Colonic mucosa (tissue), 4 donors: ENCODE measurements at regions not wholly inside any gene's neighbourhood (a gene's known extent, or its start where the extent isn't known, plus 50 kb on each side); places are given as distances from the start of the nearest gene placed in this dataset.

Source experiments
- DNase-seq: peaks from one replicate; pipeline ENCODE4 v3.0.0-alpha.2; 2020
- H3K27ac ChIP-seq: fragments of 200-600 bp; one replicate; pipeline ENCODE4 v1.8.0; 2021
- H3K27me3 ChIP-seq: fragments of 200-600 bp; one replicate; pipeline ENCODE4 v1.8.0; 2021
- H3K36me3 ChIP-seq: fragments of 200-600 bp; one replicate; pipeline ENCODE4 v1.8.0; 2021
- H3K4me1 ChIP-seq: fragments of 200-600 bp; one replicate; pipeline ENCODE4 v1.8.0; 2021; ENCODE audit warnings: mild to moderate bottlenecking
- H3K4me3 ChIP-seq: fragments of 200-600 bp; one replicate; pipeline ENCODE4 v1.8.0; 2021
- H3K9ac ChIP-seq, 2 donors: one replicate each; pipeline ENCODE4 v1.7.0; 2013; ENCODE audit warnings: control low read depth in 2 of 2, low read depth in 2 of 2, low read length in 2 of 2
- H3K9me3 ChIP-seq: fragments of 200-600 bp; one replicate; pipeline ENCODE4 v1.8.0; 2021
- intact Hi-C: fragments of 100-400 bp; cut with DNase I; formaldehyde crosslinking; loops from one replicate; pipeline ENCODE4 v1.14.1; 2022
- TF ChIP-seq, protein P1 (sequence below): fragments of 200-600 bp; IDR thresholded peaks from one replicate; pipeline ENCODE4 v1.8.0; 2022; ENCODE audit warnings: antibody characterized with exemption, mild to moderate bottlenecking
- donor health status: healthy.
- donor health status: DM: no; HTN: no; CAD: no.
- donor health status: DM: no; HTN: no; CAD: no.

DNA sequence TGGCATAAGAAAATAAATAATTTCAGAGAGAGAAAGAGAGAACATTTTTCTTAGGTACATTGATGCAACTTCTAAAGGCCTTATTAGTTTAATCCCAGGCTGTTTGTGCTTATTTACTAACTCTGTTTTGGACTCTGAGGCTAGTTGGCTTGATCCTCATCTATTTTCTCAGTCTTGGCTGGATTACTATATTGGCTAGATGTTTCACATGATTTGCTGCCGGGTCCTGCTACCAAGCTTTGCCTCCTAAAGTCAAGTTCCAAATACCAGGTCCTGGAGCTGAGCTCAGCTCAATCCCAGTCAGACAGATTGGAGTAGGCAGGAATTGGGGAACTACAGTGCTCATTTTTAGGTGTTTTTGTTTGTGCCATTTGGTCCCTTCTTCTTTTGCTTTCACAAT lies 340.8 kb downstream of the BCAT1 start:
- H3K4me3 ChIP-seq: no peak overlapping the region
- H3K9me3 ChIP-seq: no peaks in the 10 kb centered on the region
- TF ChIP-seq, protein P1, sequence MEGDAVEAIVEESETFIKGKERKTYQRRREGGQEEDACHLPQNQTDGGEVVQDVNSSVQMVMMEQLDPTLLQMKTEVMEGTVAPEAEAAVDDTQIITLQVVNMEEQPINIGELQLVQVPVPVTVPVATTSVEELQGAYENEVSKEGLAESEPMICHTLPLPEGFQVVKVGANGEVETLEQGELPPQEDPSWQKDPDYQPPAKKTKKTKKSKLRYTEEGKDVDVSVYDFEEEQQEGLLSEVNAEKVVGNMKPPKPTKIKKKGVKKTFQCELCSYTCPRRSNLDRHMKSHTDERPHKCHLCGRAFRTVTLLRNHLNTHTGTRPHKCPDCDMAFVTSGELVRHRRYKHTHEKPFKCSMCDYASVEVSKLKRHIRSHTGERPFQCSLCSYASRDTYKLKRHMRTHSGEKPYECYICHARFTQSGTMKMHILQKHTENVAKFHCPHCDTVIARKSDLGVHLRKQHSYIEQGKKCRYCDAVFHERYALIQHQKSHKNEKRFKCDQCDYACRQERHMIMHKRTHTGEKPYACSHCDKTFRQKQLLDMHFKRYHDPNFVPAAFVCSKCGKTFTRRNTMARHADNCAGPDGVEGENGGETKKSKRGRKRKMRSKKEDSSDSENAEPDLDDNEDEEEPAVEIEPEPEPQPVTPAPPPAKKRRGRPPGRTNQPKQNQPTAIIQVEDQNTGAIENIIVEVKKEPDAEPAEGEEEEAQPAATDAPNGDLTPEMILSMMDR: no peak
- no peak for DNase-seq
- intact Hi-C loops: no loop called here
- H3K9ac ChIP-seq: no peak overlapping the region
- no peaks in the 10 kb centered on the region for H3K36me3 ChIP-seq
- H3K27me3 ChIP-seq: no peaks in the 10 kb centered on the region
- no peaks in the 10 kb centered on the region for H3K4me1 ChIP-seq
- no peak overlapping the region for H3K27ac ChIP-seq

DNA sequence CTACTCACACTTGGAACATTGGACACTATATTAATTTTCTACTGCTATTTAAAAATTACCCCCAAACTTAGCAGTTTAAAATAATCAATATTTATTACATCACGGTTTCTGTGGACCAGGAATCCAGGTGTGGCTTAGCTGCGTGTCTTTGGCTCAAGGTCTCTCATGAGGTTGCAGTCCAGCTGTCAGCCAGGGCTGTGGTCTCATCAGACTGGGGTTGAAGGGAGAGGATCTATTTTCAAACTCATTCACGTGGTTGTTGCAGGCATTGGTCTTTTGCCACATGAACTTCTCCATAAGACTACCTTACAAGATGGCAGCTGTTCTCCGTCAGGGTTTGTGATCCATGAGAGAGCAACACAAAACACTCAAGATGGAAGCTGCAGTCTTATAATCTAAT lies 343.0 kb downstream of the BCAT1 start:
- intact Hi-C loops: no loop called here

DNA sequence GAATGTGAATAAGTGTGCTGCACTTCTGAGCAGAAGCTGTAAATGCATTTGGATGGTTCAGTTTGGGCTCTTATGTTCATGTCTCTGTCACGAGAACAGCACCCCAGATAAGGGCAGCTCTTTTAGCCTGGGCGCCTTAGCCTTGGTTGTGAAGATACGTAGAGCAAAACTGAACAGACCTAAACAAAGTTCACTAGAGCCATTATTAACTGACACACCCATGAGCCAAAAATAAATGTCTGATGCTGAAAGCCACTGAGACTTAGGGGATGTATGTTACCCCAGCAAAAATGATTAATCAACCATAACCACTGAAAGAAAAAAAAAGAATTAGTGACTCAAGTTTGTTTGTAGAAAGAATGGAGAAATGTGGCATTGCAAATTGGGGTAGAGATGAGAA lies 343.4 kb downstream of the BCAT1 start:
- Histone ChIP-seq H3K9me3 (no peaks in the 10 kb centered on the region), H3K27me3 (no peaks in the 10 kb centered on the region), H3K4me3 (no peak overlapping the region), H3K27ac (no peak overlapping the region), H3K9ac (no peak overlapping the region), H3K36me3 (no peaks in the 10 kb centered on the region), H3K4me1 (no peaks in the 10 kb centered on the region)
- DNase-seq: no peak
- intact Hi-C loops: no loop called here
- TF ChIP-seq, protein P1: no peak

More for the DNA sequence above, 343.0 kb downstream of the BCAT1 start:
- H3K27ac ChIP-seq: no peak overlapping the region
- H3K4me1 ChIP-seq: no peaks in the 10 kb centered on the region
- H3K36me3 ChIP-seq: no peaks in the 10 kb centered on the region
- no peak for DNase-seq
- no peaks in the 10 kb centered on the region for H3K9me3 ChIP-seq
- TF ChIP-seq, protein P1: no peak
- H3K4me3 ChIP-seq: no peak overlapping the region
- H3K9ac ChIP-seq: no peak overlapping the region
- H3K27me3 ChIP-seq: no peaks in the 10 kb centered on the region

DNA sequence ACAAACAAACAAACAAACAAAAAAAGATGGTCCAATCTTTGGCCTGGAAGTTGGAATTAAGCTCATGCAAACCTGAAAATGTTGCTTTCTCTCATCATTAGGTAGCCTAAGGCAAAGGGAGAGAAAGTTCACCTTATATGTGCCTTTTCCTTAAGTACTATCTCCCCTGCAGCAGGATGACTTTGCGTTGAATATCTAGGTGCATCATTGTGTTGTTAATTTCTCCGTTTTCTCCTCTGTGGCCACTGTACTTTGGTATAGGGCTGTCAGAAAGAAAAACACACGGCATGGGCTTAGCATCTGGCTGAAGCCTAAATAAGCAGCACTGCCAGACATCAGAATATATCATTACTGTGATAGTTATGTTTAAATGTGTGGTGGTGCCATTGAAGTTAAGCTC lies 345.5 kb downstream of the BCAT1 start:
- Histone ChIP-seq H3K27me3 (no peaks in the 10 kb centered on the region), H3K36me3 (no peaks in the 10 kb centered on the region), H3K4me3 (no peak overlapping the region), H3K4me1 (no peaks in the 10 kb centered on the region), H3K9ac (no peak overlapping the region), H3K27ac (no peak overlapping the region), H3K9me3 (no peaks in the 10 kb centered on the region)
- TF ChIP-seq, protein P1: no peak
- intact Hi-C loops: no loop called here
- DNase-seq: no peak

DNA sequence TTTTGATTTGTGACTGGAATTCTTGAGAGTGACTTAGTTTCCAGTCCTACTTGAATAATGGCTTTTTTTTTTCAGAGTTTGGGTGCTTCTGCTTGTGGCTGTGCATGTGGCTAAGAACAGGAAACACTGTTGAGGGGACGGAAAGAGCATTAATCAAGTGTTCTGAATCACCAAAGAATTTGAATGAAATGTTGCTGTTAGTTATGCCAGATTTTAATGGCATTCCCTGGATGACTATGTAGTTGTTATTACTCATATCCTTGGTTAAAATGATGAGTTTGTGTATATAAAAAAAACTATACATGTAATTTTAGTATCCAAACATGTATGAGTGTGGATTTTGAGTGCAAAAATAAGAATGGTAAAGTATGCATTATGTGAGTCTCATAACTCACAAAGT lies 347.9 kb downstream of the BCAT1 start:
- Histone ChIP-seq H3K9me3 (no peaks in the 10 kb centered on the region), H3K4me1 (no peaks in the 10 kb centered on the region), H3K27me3 (no peaks in the 10 kb centered on the region), H3K36me3 (no peaks in the 10 kb centered on the region), H3K27ac (no peak overlapping the region), H3K9ac (no peak overlapping the region), H3K4me3 (no peak overlapping the region)
- intact Hi-C loops: no loop called here
- DNase-seq: no peak
- TF ChIP-seq, protein P1: no peak

DNA sequence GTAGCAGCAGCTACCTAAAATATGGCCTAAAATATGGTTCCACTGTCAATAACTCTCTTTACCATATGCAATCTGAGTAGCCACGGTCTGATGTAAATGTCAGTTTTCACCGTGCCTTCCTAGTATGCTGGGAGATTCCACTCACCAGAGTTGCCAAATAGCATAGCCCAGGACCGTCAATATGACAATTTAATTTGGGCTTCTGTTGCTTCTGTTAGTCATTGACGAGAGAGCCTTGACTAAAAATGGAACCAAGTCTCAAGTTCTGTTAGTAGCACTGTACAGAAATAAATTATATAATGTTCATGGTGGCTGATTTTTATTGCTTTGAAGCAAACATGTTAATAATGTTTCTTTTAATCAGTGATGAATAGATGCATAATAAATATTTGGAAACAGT lies 348.4 kb downstream of the BCAT1 start:
- Histone ChIP-seq H3K4me3 (no peak overlapping the region), H3K9ac (no peak overlapping the region), H3K9me3 (no peaks in the 10 kb centered on the region), H3K4me1 (no peaks in the 10 kb centered on the region), H3K36me3 (no peaks in the 10 kb centered on the region), H3K27me3 (no peaks in the 10 kb centered on the region), H3K27ac (no peak overlapping the region)
- intact Hi-C loops: no loop called here
- DNase-seq: no peak
- TF ChIP-seq, protein P1: no peak
